DOHH2 (cell line): ENCODE measurements at regions not wholly inside any gene's neighbourhood (a gene's known extent, or its start where the extent isn't known, plus 50 kb on each side); places are given as distances from the start of the nearest gene placed in this dataset.

Source experiments
- H3F3A ChIP-seq: fragments of 200-600 bp; sonication (generic), shearing (Covaris generic); 2 replicates; pipeline ENCODE4 v1.6.0; 2016; ENCODE audit warnings: antibody characterized with exemption, mild to moderate bottlenecking; ENCODE audit not compliant: control insufficient read depth, insufficient read depth
- H3K27ac ChIP-seq: fragments of 200-600 bp; sonication (generic); 2 replicates; pipeline ENCODE4 v1.5.1; 2014; ENCODE audit warnings: low read depth, mild to moderate bottlenecking, low read length, moderate library complexity
- H3K27me3 ChIP-seq: fragments of 200-600 bp; sonication (generic); 2 replicates; pipeline ENCODE4 v1.6.1; 2014; ENCODE audit warnings: mild to moderate bottlenecking, low read length, mixed read lengths; ENCODE audit not compliant: control insufficient read depth
- H3K36me3 ChIP-seq: fragments of 200-600 bp; sonication (generic); 2 replicates; pipeline ENCODE4 v1.6.1; 2014; ENCODE audit warnings: mild to moderate bottlenecking, low read length, moderate library complexity, mixed read lengths; ENCODE audit not compliant: control insufficient read depth
- H3K4me1 ChIP-seq: fragments of 200-600 bp; sonication (generic); 2 replicates; pipeline ENCODE4 v1.6.1; 2014; ENCODE audit warnings: mild to moderate bottlenecking, low read length, mixed read lengths; ENCODE audit not compliant: control insufficient read depth
- H3K4me2 ChIP-seq: fragments of 200-600 bp; sonication (generic); 2 replicates; pipeline ENCODE4 v1.6.0; 2014; ENCODE audit warnings: mild to moderate bottlenecking, low read length, moderate library complexity
- H3K4me3 ChIP-seq: fragments of 200-600 bp; sonication (generic); 2 replicates; pipeline ENCODE4 v1.5.1; 2014; ENCODE audit warnings: mild to moderate bottlenecking, low read length, mixed read lengths
- H3K79me2 ChIP-seq: fragments of 200-600 bp; sonication (generic); 2 replicates; pipeline ENCODE4 v1.6.1; 2014; ENCODE audit warnings: mild to moderate bottlenecking, low read length, mixed read lengths; ENCODE audit not compliant: control insufficient read depth
- H3K9me2 ChIP-seq: fragments of 200-600 bp; sonication (generic); replicated peaks from 2 replicates; pipeline ENCODE4 v1.6.1; 2014; ENCODE audit warnings: mild to moderate bottlenecking, low read length, mixed read lengths; ENCODE audit not compliant: control insufficient read depth
- H3K9me3 ChIP-seq: fragments of 200-600 bp; sonication (generic); 2 replicates; pipeline ENCODE4 v1.6.1; 2014; ENCODE audit warnings: antibody characterized with exemption, low read length, mixed read lengths; ENCODE audit not compliant: control insufficient read depth, insufficient read depth
- H4K20me1 ChIP-seq: fragments of 200-600 bp; sonication (generic); 2 replicates; pipeline ENCODE4 v1.6.0; 2014; ENCODE audit warnings: low read depth, mild to moderate bottlenecking, antibody characterized with exemption, low read length, moderate library complexity; ENCODE audit not compliant: control insufficient read depth, insufficient read depth
- EZH2phosphoT487 ChIP-seq: fragments of 200-600 bp; sonication (generic); IDR thresholded peaks from 2 replicates; pipeline ENCODE4 v1.6.1; 2017; ENCODE audit warnings: borderline replicate concordance, mild to moderate bottlenecking, antibody characterized with exemption, low read length, moderate library complexity, mixed read lengths
- TF ChIP-seq, protein P1 (sequence below): fragments of 200-600 bp; sonication (generic); IDR thresholded peaks from one replicate; pipeline ENCODE4 v1.5.1; 2014; ENCODE audit warnings: antibody characterized with exemption, mild to moderate bottlenecking, low read depth, low read length; ENCODE audit not compliant: poor library complexity, severe bottlenecking

DNA sequence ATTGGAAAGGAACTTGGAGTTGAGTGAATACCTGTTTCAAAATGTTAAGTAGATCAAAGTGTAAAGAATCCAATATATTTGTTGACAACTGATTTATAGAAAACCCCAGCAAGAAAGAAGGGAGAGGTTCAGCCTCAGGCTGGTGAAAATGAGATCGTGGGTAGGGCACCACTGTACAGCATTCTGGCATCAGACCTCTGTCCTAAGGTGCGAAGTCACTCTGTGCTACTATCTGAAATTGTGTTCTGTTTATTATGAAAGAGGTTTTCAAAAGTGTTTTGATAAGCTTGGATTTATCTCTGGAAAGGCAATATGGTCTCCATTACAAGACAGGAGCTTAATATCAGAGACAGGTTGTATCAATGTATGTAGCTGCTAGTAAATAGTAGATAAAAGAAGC is 80.5 kb upstream of the MAP4K3 start:
- no peaks in the 10 kb centered on the region for H3F3A ChIP-seq
- H3K4me1 ChIP-seq, result peaks cover 10% of the 10 kb centered on the region
- no peaks in the 10 kb centered on the region for H3K36me3 ChIP-seq
- TF ChIP-seq, protein P1, sequence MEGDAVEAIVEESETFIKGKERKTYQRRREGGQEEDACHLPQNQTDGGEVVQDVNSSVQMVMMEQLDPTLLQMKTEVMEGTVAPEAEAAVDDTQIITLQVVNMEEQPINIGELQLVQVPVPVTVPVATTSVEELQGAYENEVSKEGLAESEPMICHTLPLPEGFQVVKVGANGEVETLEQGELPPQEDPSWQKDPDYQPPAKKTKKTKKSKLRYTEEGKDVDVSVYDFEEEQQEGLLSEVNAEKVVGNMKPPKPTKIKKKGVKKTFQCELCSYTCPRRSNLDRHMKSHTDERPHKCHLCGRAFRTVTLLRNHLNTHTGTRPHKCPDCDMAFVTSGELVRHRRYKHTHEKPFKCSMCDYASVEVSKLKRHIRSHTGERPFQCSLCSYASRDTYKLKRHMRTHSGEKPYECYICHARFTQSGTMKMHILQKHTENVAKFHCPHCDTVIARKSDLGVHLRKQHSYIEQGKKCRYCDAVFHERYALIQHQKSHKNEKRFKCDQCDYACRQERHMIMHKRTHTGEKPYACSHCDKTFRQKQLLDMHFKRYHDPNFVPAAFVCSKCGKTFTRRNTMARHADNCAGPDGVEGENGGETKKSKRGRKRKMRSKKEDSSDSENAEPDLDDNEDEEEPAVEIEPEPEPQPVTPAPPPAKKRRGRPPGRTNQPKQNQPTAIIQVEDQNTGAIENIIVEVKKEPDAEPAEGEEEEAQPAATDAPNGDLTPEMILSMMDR, result no peak
- TF ChIP-seq EZH2phosphoT487, result no peak
- H3K79me2 ChIP-seq, result no peaks in the 10 kb centered on the region
- H4K20me1 ChIP-seq, result no peaks in the 10 kb centered on the region
- H3K27me3 ChIP-seq, result no peaks in the 10 kb centered on the region
- no peak overlapping the region for H3K4me3 ChIP-seq
- no peak overlapping the region for H3K27ac ChIP-seq
- peaks cover 9% of the 10 kb centered on the region for H3K9me3 ChIP-seq
- no peaks in the 10 kb centered on the region for H3K9me2 ChIP-seq
- H3K4me2 ChIP-seq, result no peak overlapping the region

DNA sequence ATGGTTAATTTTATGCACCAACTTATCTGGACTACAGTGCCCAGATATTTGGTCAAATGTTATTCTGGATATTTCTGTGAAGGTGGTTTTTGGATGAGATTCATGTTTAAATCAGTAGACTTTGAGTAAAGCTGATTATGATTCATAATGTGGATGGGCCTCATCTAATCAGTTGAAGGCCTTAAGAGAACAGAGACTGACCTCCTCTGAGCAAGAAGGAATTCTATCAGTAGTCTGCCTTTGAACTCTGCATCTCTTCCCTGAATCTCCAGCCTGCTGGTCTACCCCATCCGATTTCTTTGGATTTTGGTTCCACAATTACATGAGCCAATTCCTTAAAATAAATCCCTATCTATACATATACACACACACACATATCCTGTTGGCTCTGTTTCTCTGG is 82.8 kb upstream of the MAP4K3 start:
- no peak overlapping the region for H3K4me3 ChIP-seq
- H3K36me3 ChIP-seq, result no peaks in the 10 kb centered on the region
- H3K9me2 ChIP-seq, result no peaks in the 10 kb centered on the region
- H3K9me3 ChIP-seq, result peaks cover 9% of the 10 kb centered on the region
- no peaks in the 10 kb centered on the region for H3K27me3 ChIP-seq
- H4K20me1 ChIP-seq, result no peaks in the 10 kb centered on the region
- H3K79me2 ChIP-seq, result no peaks in the 10 kb centered on the region
- no peaks in the 10 kb centered on the region for H3F3A ChIP-seq
- no peak overlapping the region for H3K27ac ChIP-seq
- no peak overlapping the region for H3K4me2 ChIP-seq
- TF ChIP-seq EZH2phosphoT487, result no peak
- TF ChIP-seq, protein P1, result no peak
- H3K4me1 ChIP-seq, result peaks cover 1% of the 10 kb centered on the region

DNA sequence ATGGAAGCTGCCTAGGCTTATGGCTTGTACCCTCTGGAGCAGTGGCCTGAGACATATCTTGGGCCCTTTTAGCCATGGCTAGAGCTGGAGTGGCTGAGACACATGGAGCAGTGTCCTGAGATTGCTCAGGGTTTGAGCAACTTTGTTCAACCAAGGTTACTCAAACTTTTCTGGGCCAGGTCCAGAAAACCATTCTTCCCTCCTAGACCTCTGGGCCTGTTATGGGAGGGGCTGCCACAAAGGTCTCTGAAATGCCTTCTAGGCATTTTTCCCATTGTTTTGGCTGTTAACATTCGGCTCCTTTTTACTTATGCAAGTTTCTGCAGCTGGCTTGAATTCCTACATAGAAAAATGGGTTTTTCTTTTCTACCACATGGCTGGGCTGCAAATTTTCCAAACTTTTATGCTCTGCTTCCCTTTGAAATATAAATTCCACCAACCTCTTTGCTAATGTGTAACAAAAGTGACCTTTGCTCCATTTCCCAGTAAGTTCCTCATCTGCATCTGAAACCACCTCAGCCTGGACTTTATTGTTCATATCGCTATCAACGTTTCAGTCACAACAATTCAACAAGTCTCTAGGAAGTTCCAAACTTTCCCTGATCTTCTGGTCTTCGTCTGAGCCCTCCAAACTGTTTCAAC is 84.9 kb upstream of the MAP4K3 start:
- no peak for TF ChIP-seq EZH2phosphoT487
- TF ChIP-seq, protein P1, result no peak
- no peaks in the 10 kb centered on the region for H3K9me2 ChIP-seq
- H3F3A ChIP-seq, result no peaks in the 10 kb centered on the region
- no peaks in the 10 kb centered on the region for H3K79me2 ChIP-seq
- peaks cover 22% of the 10 kb centered on the region for H3K4me1 ChIP-seq
- no peak overlapping the region for H3K4me3 ChIP-seq
- no peaks in the 10 kb centered on the region for H3K36me3 ChIP-seq
- no peak overlapping the region for H3K4me2 ChIP-seq
- peaks cover 9% of the 10 kb centered on the region for H3K9me3 ChIP-seq
- no peak overlapping the region for H3K27ac ChIP-seq
- H4K20me1 ChIP-seq, result no peaks in the 10 kb centered on the region
- H3K27me3 ChIP-seq, result no peaks in the 10 kb centered on the region

DNA sequence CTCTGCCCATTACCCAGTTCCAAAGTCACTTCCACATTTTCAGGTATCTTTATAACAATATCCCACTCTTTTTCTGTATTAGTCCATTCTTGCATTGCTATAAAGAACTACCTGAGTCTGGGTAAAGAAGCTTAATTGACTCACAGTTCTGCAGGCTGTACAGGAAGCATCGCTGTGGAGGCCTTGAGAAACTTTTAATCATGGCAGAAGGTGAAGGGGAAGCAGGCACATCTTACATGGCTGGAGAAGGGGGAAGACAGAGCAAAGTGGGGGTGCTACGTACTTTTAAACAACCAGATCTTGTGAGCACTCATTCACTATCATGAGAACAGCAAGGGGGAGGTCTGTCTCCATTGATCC is 85.4 kb upstream of the MAP4K3 start:
- Histone ChIP-seq H3K4me2 (no peak overlapping the region), H3K4me3 (no peak overlapping the region), H3K27me3 (no peaks in the 10 kb centered on the region), H3K9me2 (no peaks in the 10 kb centered on the region), H3K79me2 (no peaks in the 10 kb centered on the region), H3K36me3 (no peaks in the 10 kb centered on the region), H3F3A (no peaks in the 10 kb centered on the region), H3K4me1 (peaks cover 27% of the 10 kb centered on the region), H4K20me1 (no peaks in the 10 kb centered on the region), H3K9me3 (peaks cover 9% of the 10 kb centered on the region), H3K27ac (no peak overlapping the region)
- TF ChIP-seq, protein P1, result no peak
- TF ChIP-seq EZH2phosphoT487, result no peak
